HepG2 (cell line): ENCODE measurements at regions not wholly inside any gene's neighbourhood (a gene's known extent, or its start where the extent isn't known, plus 50 kb on each side); places are given as distances from the start of the nearest gene placed in this dataset.
A peak's percentile ranks its signal among the peaks of the same experiment; 100 is the strongest.

Source experiments
- ATAC-seq: fragments of 200-7000 bp; cut with Tn5 transposase; 3 replicates; pipeline ENCODE4 v1.9.1; 2020; ENCODE audit warnings: mild to moderate bottlenecking, moderate library complexity
- BruUV-seq: library from RNA; stranded (reverse); fragments of 400-500 nt; replicated peaks from 2 replicates; lab custom pipeline; 2021; lab: Mats Ljungman, UMichigan
- CTCF ChIA-PET: fragments of 300-600 bp; formaldehyde crosslinking; extraction: SDS; loops from one replicate; lab custom pipeline; 2021; ENCODE audit warnings: low total read pairs, inconsistent platforms, low intra/inter-chr PET ratio; lab: Yijun Ruan, JAX
- POLR2A ChIA-PET: fragments of 350-600 bp; sonication (Branson Sonifier 250); formaldehyde crosslinking; loops from one replicate; lab custom pipeline; 2020; ENCODE audit warnings: antibody characterized with exemption, inconsistent platforms; lab: Yijun Ruan, JAX
- DNase-seq: peaks from one replicate; pipeline ENCODE4 v3.0.0-alpha.2; 2015; ENCODE audit warnings: low spot score
- FAIRE-seq: peaks from 3 replicates; lab custom pipeline; 2011; peaks lifted over from hg19 to GRCh38; lab: Jason Lieb, UNC
- H2AFZ ChIP-seq: one replicate; pipeline ENCODE4 v1.6.1; 2011; ENCODE audit warnings: low read length, inconsistent platforms
- H3K27ac ChIP-seq: fragments of 300-600 bp; 3 replicates; pipeline ENCODE4 v1.8.0; 2011; ENCODE audit warnings: mixed run types, mild to moderate bottlenecking, mixed read lengths, low read length, inconsistent platforms; ENCODE audit not compliant: insufficient read depth; ENCODE audit errors: extremely low read length
- H3K27me3 ChIP-seq, 2 experiments: fragments of 200-600 bp in 1 of 2; 2 replicates in 1 of 2; 3 replicates in 1 of 2; pipeline versions ENCODE4 v1.6.0 to v1.8.0; 2011; ENCODE audit warnings: low read length in 2 of 2, mild to moderate bottlenecking in 2 of 2, moderate library complexity in 2 of 2, inconsistent platforms in 1 of 2; ENCODE audit not compliant: insufficient read depth in 2 of 2, control insufficient read depth in 1 of 2
- H3K36me3 ChIP-seq, 2 experiments: fragments of 200-600 bp in 1 of 2; replicated peaks in 1 of 2; 2 replicates in 1 of 2; 3 replicates in 1 of 2; pipeline versions ENCODE4 v1.5.1 to v1.8.0; 2011; ENCODE audit warnings: low read length in 2 of 2, inconsistent platforms in 1 of 2; ENCODE audit not compliant: insufficient read depth in 2 of 2, control insufficient read depth in 1 of 2
- H3K4me1 ChIP-seq: 2 replicates; pipeline ENCODE4 v1.5.1; 2012; ENCODE audit warnings: low read length, inconsistent platforms; ENCODE audit not compliant: insufficient read depth
- H3K4me2 ChIP-seq: 2 replicates; pipeline ENCODE4 v1.6.0; 2011; ENCODE audit warnings: low read depth, low read length, inconsistent platforms
- H3K4me3 ChIP-seq, 3 experiments: fragments of 200-600 bp in 1 of 3; sonication (generic), shearing (Covaris generic) in 1 of 3; replicated peaks in 1 of 3; 2 replicates each; pipeline ENCODE4 v1.5.1; 2011 to 2016; ENCODE audit warnings: low read length in 3 of 3, inconsistent platforms in 2 of 3, low read depth in 2 of 3, mild to moderate bottlenecking in 2 of 3, control low read depth in 1 of 3, mixed read lengths in 1 of 3; ENCODE audit not compliant: insufficient read depth in 1 of 3
- H3K79me2 ChIP-seq: one replicate; pipeline ENCODE4 v1.6.1; 2011; ENCODE audit warnings: low read length, inconsistent platforms; ENCODE audit not compliant: insufficient read depth
- H3K9ac ChIP-seq: 2 replicates; pipeline ENCODE4 v1.6.0; 2011; ENCODE audit warnings: mild to moderate bottlenecking, low read depth, low read length, inconsistent platforms; ENCODE audit not compliant: insufficient read depth
- H3K9me3 ChIP-seq: 2 replicates; pipeline ENCODE4 v1.5.1; 2012; ENCODE audit warnings: mild to moderate bottlenecking, low read length
- H4K20me1 ChIP-seq: 2 replicates; pipeline ENCODE4 v1.6.0; 2011; ENCODE audit warnings: inconsistent platforms, mild to moderate bottlenecking, low read length, moderate library complexity; ENCODE audit not compliant: insufficient read depth
- CBX5 ChIP-seq: sonication (generic); formaldehyde crosslinking; IDR thresholded peaks from 2 replicates; pipeline ENCODE4 v1.4.0; 2020; ENCODE audit warnings: missing genetic modification reagents, borderline replicate concordance
- CSRNP2 ChIP-seq: sonication (generic); formaldehyde crosslinking; conservative IDR thresholded peaks from 2 replicates; pipeline ENCODE4 v1.8.0; 2022; ENCODE audit warnings: low read depth, missing genetic modification reagents
- FOXM1 ChIP-seq: sonication (generic); formaldehyde crosslinking; IDR thresholded peaks from 2 replicates; pipeline ENCODE4 v1.5.0; 2020; ENCODE audit warnings: missing genetic modification reagents
- GTF3A ChIP-seq: sonication (generic); formaldehyde crosslinking; conservative IDR thresholded peaks from 2 replicates; pipeline ENCODE4 v1.4.0; 2020; ENCODE audit warnings: mild to moderate bottlenecking, missing genetic modification reagents
- IKZF1 ChIP-seq: fragments of 450-650 bp; IDR thresholded peaks from 2 replicates; pipeline ENCODE4 v1.7.1; 2016
- MAFF ChIP-seq: IDR thresholded peaks from 2 replicates; pipeline ENCODE4 v1.6.1; 2011; ENCODE audit warnings: low read depth, low read length, improper control_type of control experiment
- MAFK ChIP-seq, 2 experiments: IDR thresholded peaks in 1 of 2; conservative IDR thresholded peaks in 1 of 2; 2 replicates each; pipeline ENCODE4 v1.6.1; 2011; ENCODE audit warnings: improper control_type of control experiment in 2 of 2, low read length in 2 of 2
- SMARCC2 ChIP-seq: fragments of 450-650 bp; IDR thresholded peaks from 2 replicates; pipeline ENCODE4 v1.6.1; 2017; ENCODE audit warnings: antibody characterized with exemption, mild to moderate bottlenecking
- SNAPC2 ChIP-seq: sonication (generic); formaldehyde crosslinking; IDR thresholded peaks from 2 replicates; pipeline ENCODE4 v1.8.1; 2022; ENCODE audit warnings: mild to moderate bottlenecking, missing genetic modification reagents
- SOX6 ChIP-seq, 2 experiments: fragments of 450-650 bp in 1 of 2; sonication (generic) in 1 of 2; formaldehyde crosslinking in 1 of 2; IDR thresholded peaks; 2 replicates each; pipeline versions ENCODE4 v1.4.0 to v1.6.1; 2017 to 2020; ENCODE audit warnings: antibody characterized with exemption in 1 of 2, mild to moderate bottlenecking in 1 of 2, missing genetic modification reagents in 1 of 2
- TCF7L2 ChIP-seq: IDR thresholded peaks from 2 replicates; pipeline ENCODE4 v1.6.1; 2011; ENCODE audit warnings: mild to moderate bottlenecking, low read depth, low read length, moderate library complexity
- TERF1 ChIP-seq: sonication (generic); formaldehyde crosslinking; IDR thresholded peaks from 2 replicates; pipeline ENCODE4 v1.8.0; 2022; ENCODE audit warnings: mild to moderate bottlenecking, missing genetic modification reagents, moderate library complexity
- ZC3H13 ChIP-seq: sonication (generic); formaldehyde crosslinking; IDR thresholded peaks from 2 replicates; pipeline ENCODE4 v1.8.1; 2023; ENCODE audit warnings: mild to moderate bottlenecking, missing genetic modification reagents, moderate library complexity
- ZNF34 ChIP-seq: sonication (generic); formaldehyde crosslinking; IDR thresholded peaks from 2 replicates; pipeline ENCODE4 v1.4.0; 2020; ENCODE audit warnings: mild to moderate bottlenecking, missing genetic modification reagents, borderline replicate concordance
- ZNF577 ChIP-seq: sonication (generic); formaldehyde crosslinking; IDR thresholded peaks from 2 replicates; pipeline ENCODE4 v1.4.0; 2020; ENCODE audit warnings: mild to moderate bottlenecking, low read depth, missing genetic modification reagents, borderline replicate concordance
- in situ Hi-C: cut with HindIII; loops from 2 replicates; pipeline ENCODE4 v1.10.0; 2017; ENCODE audit warnings: low pct_unique_long_range_greater_than_20kb; ENCODE audit not compliant: extremely low pct_ligation_motif_present
- intact Hi-C: fragments of 100-400 bp; cut with micrococcal nuclease; formaldehyde crosslinking; loops from one replicate; pipeline ENCODE4 v1.10.0; 2022; ENCODE audit not compliant: unreplicated experiment

GRCh38 chr6:122868137-122868536, 79.1 kb downstream of the SMPDL3A start:
- Histone ChIP-seq H3K4me2 (no peak overlapping the region), H3K4me1 (no peaks in the 10 kb centered on the region), H3K27ac (no peak overlapping the region), H3K79me2 (no peaks in the 10 kb centered on the region), H3K27me3 (no peaks in the 10 kb centered on the region), H3K9ac (no peak overlapping the region), H3K36me3 (no peaks in the 10 kb centered on the region), H3K9me3 (no peaks in the 10 kb centered on the region), H4K20me1 (no peaks in the 10 kb centered on the region), H2AFZ (no peak overlapping the region), H3K4me3 (no peak overlapping the region)
- FAIRE-seq, result no peak
- DNase-seq, result no peak
- no peak for ATAC-seq
- ChIA-PET CTCF (no interaction called here), POLR2A (no interaction called here)
- TF ChIP-seq ZNF34 (CRISPR knock-in tag) (no peak), ZNF577 (no peak), SOX6 (IDR thresholded peaks at IDR 0.05) (no peak), SOX6 (CRISPR knock-in tag; IDR thresholded peaks at IDR 0.05) (no peak), GTF3A (CRISPR knock-in tag) (no peak), MAFF (peak; percentile 91), CSRNP2 (CRISPR knock-in tag) (no peak), SNAPC2 (no peak), IKZF1 (no peak), FOXM1 (CRISPR knock-in tag) (no peak), CBX5 (CRISPR knock-in tag) (no peak), SMARCC2 (no peak), MAFK (conservative IDR thresholded peaks at IDR 0.05 in 1 of 2, IDR thresholded peaks at IDR 0.05 in 1 of 2; ENCODE audit: low read length in 2 of 2) (peak; percentile 81 to 93), TCF7L2 (no peak), TERF1 (no peak), ZC3H13 (CRISPR knock-in tag) (no peak)
- no TSS peak for BruUV-seq
- intact Hi-C loops, result no loop called here
- in situ Hi-C loops, result no loop called here
